Ishikawa (cell line): ENCODE measurements at regions not wholly inside any gene's neighbourhood (a gene's known extent, or its start where the extent isn't known, plus 50 kb on each side); places are given as distances from the start of the nearest gene placed in this dataset.

ENCODE experiments used
- CEBPB ChIP-seq: IDR thresholded peaks from 2 replicates; pipeline ENCODE4 v1.6.1; 2012
- CREB1 ChIP-seq: IDR thresholded peaks from 2 replicates; pipeline ENCODE4 v1.6.1; 2012; ENCODE audit warnings: low read depth
- EGR1 ChIP-seq: IDR thresholded peaks from 2 replicates; pipeline ENCODE4 v1.6.1; 2012
- EP300 ChIP-seq: IDR thresholded peaks from 2 replicates; pipeline ENCODE4 v1.6.1; 2012; ENCODE audit warnings: borderline replicate concordance
- FOXM1 ChIP-seq: IDR thresholded peaks from 2 replicates; pipeline ENCODE4 v1.6.1; 2012; ENCODE audit warnings: low read depth, borderline replicate concordance
- NFIC ChIP-seq: IDR thresholded peaks from 2 replicates; pipeline ENCODE4 v1.6.1; 2012
- RAD21 ChIP-seq: IDR thresholded peaks from 2 replicates; pipeline ENCODE4 v1.6.1; 2012; ENCODE audit warnings: low read depth
- TAF1 ChIP-seq: IDR thresholded peaks from 2 replicates; pipeline ENCODE4 v1.6.1; 2012; ENCODE audit warnings: low read depth, mild to moderate bottlenecking
- TCF12 ChIP-seq: IDR thresholded peaks from 2 replicates; pipeline ENCODE4 v1.6.1; 2012; ENCODE audit warnings: low read depth
- YY1 ChIP-seq: IDR thresholded peaks from 2 replicates; pipeline ENCODE4 v1.6.1; 2012; ENCODE audit warnings: low read depth
- ZBTB7A ChIP-seq: IDR thresholded peaks from 2 replicates; pipeline ENCODE4 v1.6.1; 2012; ENCODE audit warnings: low read depth
- TF ChIP-seq, protein P1 (sequence below): IDR thresholded peaks from 2 replicates; pipeline ENCODE4 v1.6.1; 2012; ENCODE audit warnings: low read depth, mild to moderate bottlenecking
- TF ChIP-seq, protein P2 (sequence below): IDR thresholded peaks from 2 replicates; pipeline ENCODE4 v1.6.1; 2012
- TF ChIP-seq, protein P3 (sequence below): IDR thresholded peaks from 2 replicates; pipeline ENCODE4 v1.6.1; 2012

DNA sequence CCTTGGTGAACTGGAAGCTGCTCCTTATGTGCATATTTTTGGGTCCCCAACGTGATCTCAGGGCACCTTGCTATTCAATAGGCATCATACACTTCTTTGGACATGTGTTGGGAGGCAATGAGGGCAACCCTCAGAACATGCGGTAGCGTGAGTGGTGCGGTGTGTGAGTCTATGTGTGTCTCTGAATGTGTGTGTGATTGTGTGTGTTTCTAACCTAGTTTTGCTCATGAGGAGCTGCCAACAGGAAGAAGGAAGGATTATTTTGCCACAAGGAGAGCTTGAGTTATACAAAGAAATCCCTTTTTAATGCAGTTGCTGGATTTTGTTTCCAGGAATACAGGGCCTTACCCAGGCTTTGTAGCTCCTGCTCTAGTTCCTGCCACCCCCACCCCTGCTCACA lies 75.8 kb upstream of the ITGA6 start:
- TF ChIP-seq TAF1 (no peak), TCF12 (no peak), RAD21 (no peak), ZBTB7A (no peak), EP300 (no peak), YY1 (no peak), FOXM1 (no peak), CEBPB (no peak), EGR1 (no peak), CREB1 (no peak), NFIC (no peak)
- TF ChIP-seq, protein P1, sequence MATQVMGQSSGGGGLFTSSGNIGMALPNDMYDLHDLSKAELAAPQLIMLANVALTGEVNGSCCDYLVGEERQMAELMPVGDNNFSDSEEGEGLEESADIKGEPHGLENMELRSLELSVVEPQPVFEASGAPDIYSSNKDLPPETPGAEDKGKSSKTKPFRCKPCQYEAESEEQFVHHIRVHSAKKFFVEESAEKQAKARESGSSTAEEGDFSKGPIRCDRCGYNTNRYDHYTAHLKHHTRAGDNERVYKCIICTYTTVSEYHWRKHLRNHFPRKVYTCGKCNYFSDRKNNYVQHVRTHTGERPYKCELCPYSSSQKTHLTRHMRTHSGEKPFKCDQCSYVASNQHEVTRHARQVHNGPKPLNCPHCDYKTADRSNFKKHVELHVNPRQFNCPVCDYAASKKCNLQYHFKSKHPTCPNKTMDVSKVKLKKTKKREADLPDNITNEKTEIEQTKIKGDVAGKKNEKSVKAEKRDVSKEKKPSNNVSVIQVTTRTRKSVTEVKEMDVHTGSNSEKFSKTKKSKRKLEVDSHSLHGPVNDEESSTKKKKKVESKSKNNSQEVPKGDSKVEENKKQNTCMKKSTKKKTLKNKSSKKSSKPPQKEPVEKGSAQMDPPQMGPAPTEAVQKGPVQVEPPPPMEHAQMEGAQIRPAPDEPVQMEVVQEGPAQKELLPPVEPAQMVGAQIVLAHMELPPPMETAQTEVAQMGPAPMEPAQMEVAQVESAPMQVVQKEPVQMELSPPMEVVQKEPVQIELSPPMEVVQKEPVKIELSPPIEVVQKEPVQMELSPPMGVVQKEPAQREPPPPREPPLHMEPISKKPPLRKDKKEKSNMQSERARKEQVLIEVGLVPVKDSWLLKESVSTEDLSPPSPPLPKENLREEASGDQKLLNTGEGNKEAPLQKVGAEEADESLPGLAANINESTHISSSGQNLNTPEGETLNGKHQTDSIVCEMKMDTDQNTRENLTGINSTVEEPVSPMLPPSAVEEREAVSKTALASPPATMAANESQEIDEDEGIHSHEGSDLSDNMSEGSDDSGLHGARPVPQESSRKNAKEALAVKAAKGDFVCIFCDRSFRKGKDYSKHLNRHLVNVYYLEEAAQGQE = no peak
- TF ChIP-seq, protein P2, sequence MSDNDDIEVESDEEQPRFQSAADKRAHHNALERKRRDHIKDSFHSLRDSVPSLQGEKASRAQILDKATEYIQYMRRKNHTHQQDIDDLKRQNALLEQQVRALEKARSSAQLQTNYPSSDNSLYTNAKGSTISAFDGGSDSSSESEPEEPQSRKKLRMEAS = no peak
- TF ChIP-seq, protein P3, sequence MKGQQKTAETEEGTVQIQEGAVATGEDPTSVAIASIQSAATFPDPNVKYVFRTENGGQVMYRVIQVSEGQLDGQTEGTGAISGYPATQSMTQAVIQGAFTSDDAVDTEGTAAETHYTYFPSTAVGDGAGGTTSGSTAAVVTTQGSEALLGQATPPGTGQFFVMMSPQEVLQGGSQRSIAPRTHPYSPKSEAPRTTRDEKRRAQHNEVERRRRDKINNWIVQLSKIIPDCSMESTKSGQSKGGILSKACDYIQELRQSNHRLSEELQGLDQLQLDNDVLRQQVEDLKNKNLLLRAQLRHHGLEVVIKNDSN = no peak
